ENCODE measurements at regions not wholly inside any gene's neighbourhood (a gene's known extent, or its start where the extent isn't known, plus 50 kb on each side); places are given as distances from the start of the nearest gene placed in this dataset.
A peak's percentile ranks its signal among the peaks of the same experiment; 100 is the strongest.

GRCh38 chr3:7854266-7854665 lies 647.4 kb upstream of the LMCD1 start:
- Histone ChIP-seq H3K36me3 (ENCODE audit: control insufficient read depth, insufficient read depth, low read length) (no peaks in the 10 kb centered on the region), H3K4me3 (ENCODE audit: low read depth, low read length) (no peak overlapping the region), H3K27me3 (ENCODE audit: control insufficient read depth, insufficient read depth, low read length) (no peaks in the 10 kb centered on the region)
- DNase-seq (ENCODE audit: low read depth) = no peak
- TF ChIP-seq, protein P1, sequence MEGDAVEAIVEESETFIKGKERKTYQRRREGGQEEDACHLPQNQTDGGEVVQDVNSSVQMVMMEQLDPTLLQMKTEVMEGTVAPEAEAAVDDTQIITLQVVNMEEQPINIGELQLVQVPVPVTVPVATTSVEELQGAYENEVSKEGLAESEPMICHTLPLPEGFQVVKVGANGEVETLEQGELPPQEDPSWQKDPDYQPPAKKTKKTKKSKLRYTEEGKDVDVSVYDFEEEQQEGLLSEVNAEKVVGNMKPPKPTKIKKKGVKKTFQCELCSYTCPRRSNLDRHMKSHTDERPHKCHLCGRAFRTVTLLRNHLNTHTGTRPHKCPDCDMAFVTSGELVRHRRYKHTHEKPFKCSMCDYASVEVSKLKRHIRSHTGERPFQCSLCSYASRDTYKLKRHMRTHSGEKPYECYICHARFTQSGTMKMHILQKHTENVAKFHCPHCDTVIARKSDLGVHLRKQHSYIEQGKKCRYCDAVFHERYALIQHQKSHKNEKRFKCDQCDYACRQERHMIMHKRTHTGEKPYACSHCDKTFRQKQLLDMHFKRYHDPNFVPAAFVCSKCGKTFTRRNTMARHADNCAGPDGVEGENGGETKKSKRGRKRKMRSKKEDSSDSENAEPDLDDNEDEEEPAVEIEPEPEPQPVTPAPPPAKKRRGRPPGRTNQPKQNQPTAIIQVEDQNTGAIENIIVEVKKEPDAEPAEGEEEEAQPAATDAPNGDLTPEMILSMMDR (IDR thresholded peaks at IDR 0.05; ENCODE audit: insufficient read depth, low read length, severe bottlenecking) = no peak
- no peak for FAIRE-seq

- FAIRE-seq (peak; percentile 47), DNase-seq (ENCODE audit: low read depth) (no peak)
- Histone ChIP-seq H3K4me3 (ENCODE audit: low read depth, low read length) (no peak overlapping the region), H3K27me3 (ENCODE audit: control insufficient read depth, insufficient read depth, low read length) (no peaks in the 10 kb centered on the region), H3K36me3 (ENCODE audit: control insufficient read depth, insufficient read depth, low read length) (no peaks in the 10 kb centered on the region)
- TF ChIP-seq, protein P1 (IDR thresholded peaks at IDR 0.05; ENCODE audit: insufficient read depth, low read length, severe bottlenecking) = no peak
Observed at GRCh38 chr3:7854721-7855120, 646.9 kb upstream of the LMCD1 start.

DNA sequence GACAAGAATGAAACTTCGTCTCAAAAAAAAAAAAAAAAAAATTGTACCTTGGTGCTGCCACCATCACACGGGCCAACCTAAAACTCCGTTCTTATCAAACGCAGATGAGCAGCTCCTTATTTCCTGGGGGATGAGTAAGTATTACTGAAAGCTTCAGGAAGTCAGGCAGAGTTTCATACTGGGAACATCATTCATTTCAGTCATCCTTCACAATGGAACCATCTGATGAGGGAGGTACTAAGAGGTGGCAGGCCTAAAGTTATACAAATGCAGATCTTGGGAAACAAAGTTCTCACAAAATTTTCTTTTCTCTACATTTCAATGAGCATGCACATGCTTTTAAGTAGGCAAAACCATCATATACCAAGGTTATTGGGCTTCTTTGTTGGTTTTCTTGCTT lies 636.0 kb upstream of the LMCD1 start:
- Histone ChIP-seq H3K36me3 (ENCODE audit: control insufficient read depth, insufficient read depth, low read length) (no peaks in the 10 kb centered on the region), H3K27me3 (ENCODE audit: control insufficient read depth, insufficient read depth, low read length) (no peaks in the 10 kb centered on the region), H3K4me3 (ENCODE audit: low read depth, low read length) (no peak overlapping the region)
- no peak for DNase-seq (ENCODE audit: low read depth)
- no peak for FAIRE-seq
- TF ChIP-seq, protein P1 (IDR thresholded peaks at IDR 0.05; ENCODE audit: insufficient read depth, low read length, severe bottlenecking) = no peak

- TF ChIP-seq, protein P1 (IDR thresholded peaks at IDR 0.05; ENCODE audit: insufficient read depth, low read length, severe bottlenecking) = no peak
- DNase-seq (ENCODE audit: low read depth) = no peak
- H3K36me3 ChIP-seq (ENCODE audit: control insufficient read depth, insufficient read depth, low read length) = no peaks in the 10 kb centered on the region
- no peak overlapping the region for H3K4me3 ChIP-seq (ENCODE audit: low read depth, low read length)
- FAIRE-seq = no peak
- no peaks in the 10 kb centered on the region for H3K27me3 ChIP-seq (ENCODE audit: control insufficient read depth, insufficient read depth, low read length)
Observed at GRCh38 chr3:7867587-7867986, 634.0 kb upstream of the LMCD1 start.

- H3K4me3 ChIP-seq (ENCODE audit: low read depth, low read length) = no peak overlapping the region
- no peaks in the 10 kb centered on the region for H3K27me3 ChIP-seq (ENCODE audit: control insufficient read depth, insufficient read depth, low read length)
- no peaks in the 10 kb centered on the region for H3K36me3 ChIP-seq (ENCODE audit: control insufficient read depth, insufficient read depth, low read length)
- FAIRE-seq = no peak
- DNase-seq (ENCODE audit: low read depth) = no peak
- TF ChIP-seq, protein P1 (IDR thresholded peaks at IDR 0.05; ENCODE audit: insufficient read depth, low read length, severe bottlenecking) = no peak
Observed at GRCh38 chr3:7871003-7871560, 630.5 kb upstream of the LMCD1 start.

GRCh38 chr3:7874116-7874515 lies 627.5 kb upstream of the LMCD1 start:
- FAIRE-seq = no peak
- Histone ChIP-seq H3K27me3 (ENCODE audit: control insufficient read depth, insufficient read depth, low read length) (no peaks in the 10 kb centered on the region), H3K4me3 (ENCODE audit: low read depth, low read length) (no peak overlapping the region), H3K36me3 (ENCODE audit: control insufficient read depth, insufficient read depth, low read length) (no peaks in the 10 kb centered on the region)
- DNase-seq (ENCODE audit: low read depth) = peak; percentile 63
- TF ChIP-seq, protein P1 (IDR thresholded peaks at IDR 0.05; ENCODE audit: insufficient read depth, low read length, severe bottlenecking) = no peak

Data from bronchial epithelial cell (primary cell).